GM19035 (cell line): ENCODE measurements at regions not wholly inside any gene's neighbourhood (a gene's known extent, or its start where the extent isn't known, plus 50 kb on each side); places are given as distances from the start of the nearest gene placed in this dataset.

ENCODE experiments used
- ATAC-seq: cut with Tn5 transposase; IDR thresholded peaks from one replicate; pipeline ENCODE4 v1.9.1; 2021; ENCODE audit not compliant: unreplicated experiment

- ATAC-seq = no peak
Observed at GRCh38 chr3:148204131-148204530, 493.6 kb upstream of the AGTR1 start.

- no peak for ATAC-seq
Observed at GRCh38 chr3:148205977-148206376, 491.7 kb upstream of the AGTR1 start.

- no peak for ATAC-seq
Observed at GRCh38 chr3:148206446-148206845, 491.3 kb upstream of the AGTR1 start.

- ATAC-seq = no peak
Observed at GRCh38 chr3:148208975-148209374, 488.7 kb upstream of the AGTR1 start.

- ATAC-seq = no peak
Observed at GRCh38 chr3:148211725-148212124, 486.0 kb upstream of the AGTR1 start.

- ATAC-seq = no peak
Observed at GRCh38 chr3:148214705-148215104, 483.0 kb upstream of the AGTR1 start.

GRCh38 chr3:148217317-148217716 is 480.4 kb upstream of the AGTR1 start:
- ATAC-seq = no peak

GRCh38 chr3:148218222-148218621 is 479.5 kb upstream of the AGTR1 start:
- ATAC-seq = no peak

- ATAC-seq = no peak
Observed at GRCh38 chr3:148219999-148220398, 477.7 kb upstream of the AGTR1 start.

GRCh38 chr3:148221303-148221702 is 476.4 kb upstream of the AGTR1 start:
- no peak for ATAC-seq

GRCh38 chr3:148223266-148223665 is 474.4 kb upstream of the AGTR1 start:
- ATAC-seq = no peak

- ATAC-seq = no peak
Observed at GRCh38 chr3:148226246-148226645, 471.5 kb upstream of the AGTR1 start.

GRCh38 chr3:148227534-148227933 is 470.2 kb upstream of the AGTR1 start:
- no peak for ATAC-seq

GRCh38 chr3:148229107-148229506 is 468.6 kb upstream of the AGTR1 start:
- no peak for ATAC-seq

- no peak for ATAC-seq
Observed at GRCh38 chr3:148230473-148230872, 467.2 kb upstream of the AGTR1 start.

- no peak for ATAC-seq
Observed at GRCh38 chr3:148232389-148232788, 465.3 kb upstream of the AGTR1 start.

- ATAC-seq = no peak
Observed at GRCh38 chr3:148233403-148233802, 464.3 kb upstream of the AGTR1 start.

GRCh38 chr3:148234536-148234935 is 463.2 kb upstream of the AGTR1 start:
- ATAC-seq = no peak

GRCh38 chr3:148235566-148235965 is 462.1 kb upstream of the AGTR1 start:
- ATAC-seq = no peak

GRCh38 chr3:148238421-148238821 is 459.3 kb upstream of the AGTR1 start:
- no peak for ATAC-seq

GRCh38 chr3:148240351-148240750 is 457.4 kb upstream of the AGTR1 start:
- ATAC-seq = no peak

GRCh38 chr3:148243609-148244008 is 454.1 kb upstream of the AGTR1 start:
- ATAC-seq = no peak

GRCh38 chr3:148246291-148246923 is 451.3 kb upstream of the AGTR1 start:
- ATAC-seq = no peak
